DOHH2 (cell line): ENCODE measurements at regions not wholly inside any gene's neighbourhood (a gene's known extent, or its start where the extent isn't known, plus 50 kb on each side); places are given as distances from the start of the nearest gene placed in this dataset.
"Not testable (repeated sequence)": the region's sequence is repeated elsewhere in the genome, so short reads cannot be mapped to it uniquely, and the experiment has no call there.

Experiments
- H3F3A ChIP-seq: fragments of 200-600 bp; sonication (generic), shearing (Covaris generic); 2 replicates; pipeline ENCODE4 v1.6.0; 2016; ENCODE audit warnings: antibody characterized with exemption, mild to moderate bottlenecking; ENCODE audit not compliant: control insufficient read depth, insufficient read depth
- H3K27ac ChIP-seq: fragments of 200-600 bp; sonication (generic); 2 replicates; pipeline ENCODE4 v1.5.1; 2014; ENCODE audit warnings: low read depth, mild to moderate bottlenecking, low read length, moderate library complexity
- H3K27me3 ChIP-seq: fragments of 200-600 bp; sonication (generic); 2 replicates; pipeline ENCODE4 v1.6.1; 2014; ENCODE audit warnings: mild to moderate bottlenecking, low read length, mixed read lengths; ENCODE audit not compliant: control insufficient read depth
- H3K36me3 ChIP-seq: fragments of 200-600 bp; sonication (generic); 2 replicates; pipeline ENCODE4 v1.6.1; 2014; ENCODE audit warnings: mild to moderate bottlenecking, low read length, moderate library complexity, mixed read lengths; ENCODE audit not compliant: control insufficient read depth
- H3K4me1 ChIP-seq: fragments of 200-600 bp; sonication (generic); 2 replicates; pipeline ENCODE4 v1.6.1; 2014; ENCODE audit warnings: mild to moderate bottlenecking, low read length, mixed read lengths; ENCODE audit not compliant: control insufficient read depth
- H3K4me2 ChIP-seq: fragments of 200-600 bp; sonication (generic); 2 replicates; pipeline ENCODE4 v1.6.0; 2014; ENCODE audit warnings: mild to moderate bottlenecking, low read length, moderate library complexity
- H3K4me3 ChIP-seq: fragments of 200-600 bp; sonication (generic); 2 replicates; pipeline ENCODE4 v1.5.1; 2014; ENCODE audit warnings: mild to moderate bottlenecking, low read length, mixed read lengths
- H3K79me2 ChIP-seq: fragments of 200-600 bp; sonication (generic); 2 replicates; pipeline ENCODE4 v1.6.1; 2014; ENCODE audit warnings: mild to moderate bottlenecking, low read length, mixed read lengths; ENCODE audit not compliant: control insufficient read depth
- H3K9me2 ChIP-seq: fragments of 200-600 bp; sonication (generic); replicated peaks from 2 replicates; pipeline ENCODE4 v1.6.1; 2014; ENCODE audit warnings: mild to moderate bottlenecking, low read length, mixed read lengths; ENCODE audit not compliant: control insufficient read depth
- H3K9me3 ChIP-seq: fragments of 200-600 bp; sonication (generic); 2 replicates; pipeline ENCODE4 v1.6.1; 2014; ENCODE audit warnings: antibody characterized with exemption, low read length, mixed read lengths; ENCODE audit not compliant: control insufficient read depth, insufficient read depth
- H4K20me1 ChIP-seq: fragments of 200-600 bp; sonication (generic); 2 replicates; pipeline ENCODE4 v1.6.0; 2014; ENCODE audit warnings: low read depth, mild to moderate bottlenecking, antibody characterized with exemption, low read length, moderate library complexity; ENCODE audit not compliant: control insufficient read depth, insufficient read depth
- CTCF ChIP-seq: fragments of 200-600 bp; sonication (generic); IDR thresholded peaks from one replicate; pipeline ENCODE4 v1.5.1; 2014; ENCODE audit warnings: antibody characterized with exemption, mild to moderate bottlenecking, low read depth, low read length; ENCODE audit not compliant: poor library complexity, severe bottlenecking
- EZH2phosphoT487 ChIP-seq: fragments of 200-600 bp; sonication (generic); IDR thresholded peaks from 2 replicates; pipeline ENCODE4 v1.6.1; 2017; ENCODE audit warnings: borderline replicate concordance, mild to moderate bottlenecking, antibody characterized with exemption, low read length, moderate library complexity, mixed read lengths

DNA sequence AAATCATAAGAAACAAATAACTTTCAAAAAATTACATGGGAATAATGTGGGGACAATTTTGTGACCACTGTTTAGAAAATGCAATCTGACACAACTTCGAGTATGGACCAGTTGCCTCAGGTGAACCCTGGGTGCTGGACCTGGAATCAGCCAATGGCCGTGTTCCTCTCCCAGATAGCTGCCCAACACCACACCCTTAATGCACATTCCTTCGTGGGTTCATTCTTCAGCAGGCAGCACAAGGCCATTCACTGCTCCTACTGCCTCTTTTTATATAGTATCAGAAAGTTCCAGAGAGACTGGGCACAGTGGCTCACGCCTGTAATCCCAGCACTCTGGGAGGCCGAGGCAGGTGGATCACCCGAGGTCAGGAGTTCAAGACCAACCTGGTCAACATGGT lies 89.1 kb upstream of the PARD3 start:
- H3K36me3 ChIP-seq, result no peaks in the 10 kb centered on the region
- TF ChIP-seq CTCF (no peak), EZH2phosphoT487 (no peak)
- H3K79me2 ChIP-seq, result no peaks in the 10 kb centered on the region
- H3K27ac ChIP-seq, result no peak overlapping the region
- no peaks in the 10 kb centered on the region for H3K9me2 ChIP-seq
- no peaks in the 10 kb centered on the region for H3F3A ChIP-seq
- no peaks in the 10 kb centered on the region for H3K27me3 ChIP-seq
- H3K9me3 ChIP-seq, result no peaks in the 10 kb centered on the region
- no peaks in the 10 kb centered on the region for H3K4me1 ChIP-seq
- no peak overlapping the region for H3K4me3 ChIP-seq
- H4K20me1 ChIP-seq, result no peaks in the 10 kb centered on the region
- H3K4me2 ChIP-seq, result no peak overlapping the region

DNA sequence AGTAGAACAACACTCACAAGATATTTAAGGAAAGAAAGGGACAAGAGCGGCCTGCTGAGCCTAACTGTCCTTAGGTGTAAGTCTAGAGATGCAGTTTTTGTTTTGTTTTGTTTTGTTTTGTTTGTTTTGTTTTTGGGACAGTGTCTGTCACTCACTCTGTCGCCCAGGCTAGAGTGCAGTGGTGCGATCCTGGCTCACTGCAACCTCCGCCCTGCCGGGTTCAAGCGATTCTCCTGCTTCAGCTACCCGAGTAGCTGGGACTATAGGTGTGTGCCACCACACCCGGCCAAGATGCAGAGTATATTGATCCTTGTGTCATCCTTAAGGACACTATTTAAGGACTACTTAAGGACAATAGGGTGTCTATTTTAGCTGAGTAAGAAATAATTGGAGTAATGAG lies 84.1 kb upstream of the PARD3 start:
- Histone ChIP-seq H3K36me3 (no peaks in the 10 kb centered on the region), H3K4me1 (no peaks in the 10 kb centered on the region), H3K9me2 (no peaks in the 10 kb centered on the region), H3F3A (no peaks in the 10 kb centered on the region), H3K79me2 (no peaks in the 10 kb centered on the region), H4K20me1 (no peaks in the 10 kb centered on the region), H3K27me3 (no peaks in the 10 kb centered on the region), H3K27ac (no peak overlapping the region), H3K9me3 (no peaks in the 10 kb centered on the region), H3K4me3 (no peak overlapping the region), H3K4me2 (no peak overlapping the region)
- TF ChIP-seq CTCF (no peak), EZH2phosphoT487 (no peak)

- Histone ChIP-seq H3K79me2 (no peaks in the 10 kb centered on the region), H3K4me3 (no peak overlapping the region), H3K9me2 (no peaks in the 10 kb centered on the region), H3K27me3 (no peaks in the 10 kb centered on the region), H3K27ac (no peak overlapping the region), H3F3A (no peaks in the 10 kb centered on the region), H3K9me3 (no peaks in the 10 kb centered on the region), H3K4me2 (no peak overlapping the region), H3K4me1 (no peaks in the 10 kb centered on the region), H4K20me1 (no peaks in the 10 kb centered on the region), H3K36me3 (no peaks in the 10 kb centered on the region)
- TF ChIP-seq CTCF (no peak), EZH2phosphoT487 (no peak)
Observed at GRCh38 chr10:34895977-34896376, 80.9 kb upstream of the PARD3 start.

DNA sequence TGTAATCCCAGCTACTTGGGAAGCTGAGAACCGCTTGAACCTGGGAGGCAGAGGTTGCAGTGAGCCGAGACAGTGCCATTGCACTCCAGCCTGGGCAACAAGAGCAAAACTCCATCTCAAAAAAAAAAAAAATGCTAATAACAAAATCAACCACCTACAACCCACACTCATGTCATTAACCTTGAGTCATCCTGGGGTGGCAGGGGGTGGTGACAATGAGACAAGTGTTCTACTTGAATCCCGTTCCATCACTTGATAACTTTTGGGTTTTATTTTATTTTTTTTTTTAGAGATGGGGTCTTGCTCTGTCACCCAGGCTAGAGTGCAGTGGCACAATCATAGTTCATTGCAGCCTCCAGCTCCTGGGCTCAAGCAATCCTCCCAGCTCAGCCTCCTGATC lies 80.0 kb upstream of the PARD3 start:
- H3K4me1 ChIP-seq, H3K27me3 ChIP-seq, H3K79me2 ChIP-seq, H4K20me1 ChIP-seq, H3F3A ChIP-seq, H3K4me2 ChIP-seq, H3K4me3 ChIP-seq, H3K27ac ChIP-seq, H3K9me2 ChIP-seq, H3K36me3 ChIP-seq, H3K9me3 ChIP-seq: not testable (repeated sequence)

GRCh38 chr10:34892521-34892920 lies 77.4 kb upstream of the PARD3 start:
- not testable (repeated sequence) for H3K4me2 ChIP-seq, H3K9me2 ChIP-seq, H3K79me2 ChIP-seq, H4K20me1 ChIP-seq, H3K4me1 ChIP-seq, H3K9me3 ChIP-seq, H3K27me3 ChIP-seq, H3K4me3 ChIP-seq, H3K27ac ChIP-seq, H3F3A ChIP-seq, H3K36me3 ChIP-seq
